RWPE2 (cell line): ENCODE measurements at regions not wholly inside any gene's neighbourhood (a gene's known extent, or its start where the extent isn't known, plus 50 kb on each side); places are given as distances from the start of the nearest gene placed in this dataset.
A peak's percentile ranks its signal among the peaks of the same experiment; 100 is the strongest.
"Not testable (repeated sequence)": the region's sequence is repeated elsewhere in the genome, so short reads cannot be mapped to it uniquely, and the experiment has no call there.

Source experiments
- ATAC-seq: fragments of 200-7000 bp; cut with Tn5 transposase; 3 replicates; pipeline ENCODE4 v1.9.1; 2021; ENCODE audit warnings: low read depth
- DNase-seq: peaks from one replicate; pipeline ENCODE4 v3.0.0-alpha.2; 2020; ENCODE audit warnings: low spot score
- H3K27ac ChIP-seq: fragments of 450-650 bp; 2 replicates; pipeline ENCODE4 v1.5.1; 2017; ENCODE audit warnings: mild to moderate bottlenecking; ENCODE audit not compliant: poor library complexity, severe bottlenecking
- H3K27me3 ChIP-seq: fragments of 250-450 bp; sonication (Bioruptor Pico); 2 replicates; pipeline ENCODE4 v1.5.1; 2021; ENCODE audit warnings: mild to moderate bottlenecking, moderate library complexity; ENCODE audit not compliant: insufficient read depth, poor library complexity, severe bottlenecking
- H3K36me3 ChIP-seq: fragments of 250-450 bp; sonication (Bioruptor Pico); 2 replicates; pipeline ENCODE4 v1.5.1; 2020; ENCODE audit warnings: low read depth, mild to moderate bottlenecking, moderate library complexity
- H3K4me1 ChIP-seq: fragments of 250-450 bp; sonication (Bioruptor Pico); 2 replicates; pipeline ENCODE4 v1.5.1; 2021; ENCODE audit warnings: mild to moderate bottlenecking, moderate library complexity; ENCODE audit not compliant: insufficient read depth, poor library complexity, severe bottlenecking
- H3K4me3 ChIP-seq: fragments of 250-450 bp; sonication (Bioruptor Pico); 2 replicates; pipeline ENCODE4 v1.5.1; 2021; ENCODE audit warnings: mild to moderate bottlenecking, moderate library complexity; ENCODE audit not compliant: severe bottlenecking
- H3K9me3 ChIP-seq: fragments of 250-450 bp; sonication (Bioruptor Pico); 2 replicates; pipeline ENCODE4 v1.5.1; 2021; ENCODE audit warnings: mild to moderate bottlenecking, moderate library complexity; ENCODE audit not compliant: severe bottlenecking

DNA sequence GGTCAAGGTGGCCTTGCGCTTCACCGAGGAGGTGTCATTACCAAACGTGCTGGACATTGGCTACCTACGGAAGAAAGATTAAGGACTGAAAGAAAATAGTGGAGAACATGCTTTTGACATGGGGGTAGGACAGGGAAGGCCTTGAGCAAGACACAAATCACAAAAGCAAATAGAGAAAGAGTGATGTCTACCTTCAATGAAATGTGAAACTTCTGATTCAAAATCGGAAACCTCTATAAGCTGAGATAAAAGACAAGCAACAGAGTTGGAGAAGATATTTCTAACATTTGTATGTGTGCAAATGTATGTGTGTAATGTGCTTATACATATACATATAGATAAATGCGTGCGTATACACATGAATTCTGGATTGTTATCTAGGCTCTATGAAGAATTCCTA is 89.5 kb upstream of the PLGLB2 start:
- not testable (repeated sequence) for H3K27ac ChIP-seq, DNase-seq, H3K36me3 ChIP-seq, H3K9me3 ChIP-seq, H3K4me1 ChIP-seq, H3K4me3 ChIP-seq, ATAC-seq, H3K27me3 ChIP-seq

DNA sequence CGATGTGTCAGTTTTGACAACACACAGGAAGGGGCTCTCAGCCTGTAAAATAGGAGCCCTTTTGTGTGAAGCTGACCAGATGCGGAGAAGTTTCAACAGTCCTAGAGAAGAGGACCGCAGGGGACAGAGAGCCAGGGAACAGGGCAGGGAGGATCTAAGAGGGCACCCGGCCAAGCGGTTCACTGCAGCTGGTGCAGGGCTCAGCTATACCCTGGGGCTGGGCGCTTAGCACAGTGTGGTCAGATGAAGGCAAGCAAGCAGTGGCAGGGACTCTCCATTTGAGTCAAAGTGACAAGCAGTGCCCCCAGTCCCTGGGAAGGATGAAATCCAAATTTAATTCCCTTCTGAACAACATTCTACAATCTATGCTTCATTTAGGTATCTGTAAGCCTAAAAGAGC is 88.9 kb upstream of the PLGLB2 start:
- DNase-seq, H3K36me3 ChIP-seq, H3K4me3 ChIP-seq, ATAC-seq, H3K27ac ChIP-seq, H3K27me3 ChIP-seq, H3K9me3 ChIP-seq, H3K4me1 ChIP-seq: not testable (repeated sequence)

DNA sequence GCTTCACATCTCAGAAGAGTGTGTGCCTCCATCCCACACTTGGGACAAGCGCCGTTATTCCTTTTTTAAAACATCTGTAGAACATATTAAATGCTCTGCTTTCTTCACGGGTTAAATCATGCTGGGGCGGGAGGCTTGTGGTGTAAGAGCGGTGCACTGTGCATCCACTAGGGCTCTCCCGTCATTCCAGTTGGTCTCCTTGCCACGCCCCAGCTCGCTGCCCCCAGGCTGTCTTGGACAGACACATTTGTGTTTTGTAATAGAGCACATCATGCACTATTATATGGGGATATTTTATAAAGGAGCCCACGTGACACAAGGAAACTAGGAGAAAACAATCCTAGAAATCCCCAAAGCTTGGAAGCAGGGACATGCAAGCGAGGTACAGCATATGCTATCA is 87.7 kb upstream of the PLGLB2 start:
- H3K27me3 ChIP-seq, DNase-seq, H3K4me1 ChIP-seq, H3K27ac ChIP-seq, H3K36me3 ChIP-seq, ATAC-seq, H3K9me3 ChIP-seq, H3K4me3 ChIP-seq: not testable (repeated sequence)

DNA sequence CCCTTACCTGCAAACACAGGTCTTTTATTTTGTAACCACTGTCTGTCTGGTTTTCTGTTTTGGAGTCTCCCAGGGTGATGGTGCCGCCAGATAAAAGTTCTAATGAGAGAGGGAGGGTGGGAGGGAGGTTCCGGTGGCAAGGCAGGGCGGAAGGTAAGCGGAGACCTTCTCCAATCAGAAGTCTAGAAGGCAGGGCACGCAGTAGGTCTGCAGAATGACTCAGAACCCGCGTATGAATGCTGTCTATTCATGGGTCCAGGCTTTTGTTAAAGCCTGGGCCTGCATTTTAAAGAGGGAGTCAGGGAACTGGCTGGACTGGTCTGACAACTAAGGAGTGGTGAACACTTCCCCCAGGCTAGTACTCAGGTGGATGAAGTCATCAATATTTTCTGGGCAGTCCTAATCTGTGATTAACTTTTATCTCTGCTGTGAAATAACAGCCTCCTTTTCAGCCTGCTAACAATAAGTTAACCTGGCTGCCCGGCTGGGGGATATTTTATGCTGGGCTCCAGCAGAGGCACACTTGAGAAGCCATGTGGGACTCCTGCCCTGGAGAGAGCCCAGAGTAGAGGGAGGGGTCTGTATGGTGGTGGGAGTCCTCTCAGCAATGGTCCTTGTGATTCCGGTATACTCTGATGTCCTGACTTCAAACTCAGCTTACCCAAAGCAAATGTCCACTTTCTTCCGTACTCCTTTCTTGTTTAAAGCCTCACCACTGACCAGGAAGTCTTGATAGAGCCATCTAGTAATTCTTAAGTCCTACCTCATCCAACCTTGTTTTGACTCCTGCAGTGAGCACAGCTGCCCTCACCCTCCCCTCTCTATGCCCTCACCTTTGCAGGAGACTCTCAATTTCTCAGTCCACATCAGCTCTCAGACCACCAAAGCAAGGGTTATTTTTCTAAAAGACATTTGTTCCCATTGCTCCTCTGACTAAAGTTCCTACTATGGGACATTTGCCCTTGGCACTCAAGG is 85.3 kb upstream of the PLGLB2 start:
- not testable (repeated sequence) for H3K9me3 ChIP-seq, H3K36me3 ChIP-seq, H3K4me3 ChIP-seq, H3K4me1 ChIP-seq, H3K27me3 ChIP-seq, H3K27ac ChIP-seq
- DNase-seq (peak; percentile 79), ATAC-seq (peak; percentile 93)

DNA sequence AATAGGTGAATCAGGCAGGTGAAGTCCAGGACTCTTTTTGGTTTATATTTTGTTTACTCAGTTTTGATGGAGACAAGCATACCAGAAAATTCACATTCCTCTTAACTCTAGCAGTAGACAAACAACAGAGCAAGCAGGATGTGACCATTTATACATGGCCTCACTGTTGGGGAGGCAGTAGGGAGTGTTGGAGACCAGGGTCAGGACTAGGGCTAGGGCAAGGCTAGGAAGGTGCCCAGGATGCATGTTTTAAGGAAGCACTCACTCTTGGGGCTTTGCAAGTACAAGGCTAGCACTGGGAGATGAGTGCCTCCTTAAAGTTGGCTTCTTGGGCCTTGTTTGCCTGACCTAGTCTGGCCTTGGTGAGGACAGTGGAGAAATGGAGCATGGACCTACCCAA is 84.5 kb upstream of the PLGLB2 start:
- H3K4me3 ChIP-seq, H3K4me1 ChIP-seq, H3K27me3 ChIP-seq, H3K9me3 ChIP-seq, H3K27ac ChIP-seq, H3K36me3 ChIP-seq, DNase-seq, ATAC-seq: not testable (repeated sequence)

DNA sequence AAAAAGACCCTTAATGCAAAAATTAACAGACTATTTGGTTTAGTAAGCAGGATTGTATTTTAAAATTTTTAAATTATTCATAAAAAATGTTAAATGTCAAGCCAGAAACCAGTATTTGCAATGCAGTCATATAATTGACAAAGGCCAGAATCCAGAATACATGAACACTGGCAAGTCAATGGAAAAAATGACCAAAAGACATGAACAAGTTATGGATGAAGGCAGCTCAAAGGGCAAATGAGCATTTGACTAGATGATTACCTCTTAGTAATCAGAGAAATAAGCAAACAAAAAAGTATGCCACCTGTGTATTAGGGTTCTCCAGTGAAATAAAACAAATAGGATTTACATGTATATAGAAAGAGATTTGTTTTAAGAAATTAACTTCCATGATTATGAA is 80.9 kb upstream of the PLGLB2 start:
- not testable (repeated sequence) for H3K27ac ChIP-seq, DNase-seq, H3K27me3 ChIP-seq, H3K36me3 ChIP-seq, H3K4me1 ChIP-seq, H3K9me3 ChIP-seq, ATAC-seq, H3K4me3 ChIP-seq

DNA sequence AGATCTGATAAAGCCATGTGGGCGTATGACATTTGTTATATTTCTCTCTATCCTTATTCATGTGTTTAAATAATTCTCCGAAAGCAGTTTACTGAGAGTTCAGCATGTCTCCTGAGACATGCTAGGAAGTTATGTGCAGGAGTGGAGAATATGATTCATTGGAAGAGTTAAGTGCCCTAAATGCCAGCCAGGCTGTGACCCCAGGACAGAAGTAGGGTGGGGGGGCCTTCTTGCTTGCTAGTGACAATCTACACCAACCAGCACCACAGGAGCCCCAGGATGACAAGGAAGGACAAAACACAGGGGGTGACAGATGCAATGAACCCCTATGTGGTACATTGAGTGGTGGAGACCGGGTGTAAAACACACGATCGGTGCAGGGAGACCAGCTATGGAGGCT is 79.5 kb upstream of the PLGLB2 start:
- DNase-seq, H3K9me3 ChIP-seq, H3K36me3 ChIP-seq, H3K4me1 ChIP-seq, H3K4me3 ChIP-seq, H3K27ac ChIP-seq, ATAC-seq, H3K27me3 ChIP-seq: not testable (repeated sequence)

DNA sequence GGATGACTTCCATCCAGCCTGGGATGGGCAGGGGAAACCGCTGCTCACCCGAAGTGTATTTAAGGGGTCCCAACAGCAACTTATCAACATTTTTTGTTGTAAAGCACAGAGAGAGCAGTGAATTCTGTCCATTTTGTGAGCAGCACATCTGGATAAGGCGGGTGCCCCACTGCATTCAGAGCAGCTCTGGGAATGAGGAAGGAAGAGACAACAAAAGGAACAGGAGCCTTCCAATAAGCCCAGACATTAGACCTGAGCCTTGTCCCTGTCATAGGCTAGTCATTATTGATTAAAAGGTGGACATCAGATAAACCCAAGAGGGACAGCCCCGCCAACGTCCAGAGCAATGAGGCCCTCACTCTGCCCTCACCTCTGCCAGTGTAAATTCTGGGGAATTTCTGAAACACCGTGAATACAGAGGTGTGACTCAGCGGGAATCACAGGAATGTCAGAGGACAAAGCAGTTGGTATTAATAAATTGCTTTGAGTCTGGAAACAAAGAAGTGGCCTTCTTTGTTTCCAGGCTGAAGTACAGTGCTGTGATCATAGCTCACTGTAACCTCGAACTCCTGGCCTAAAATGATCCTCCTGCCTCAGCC is 78.2 kb upstream of the PLGLB2 start:
- not testable (repeated sequence) for H3K4me1 ChIP-seq, DNase-seq, H3K27ac ChIP-seq, H3K36me3 ChIP-seq, H3K9me3 ChIP-seq, H3K4me3 ChIP-seq, H3K27me3 ChIP-seq
- peak; percentile 98 for ATAC-seq

DNA sequence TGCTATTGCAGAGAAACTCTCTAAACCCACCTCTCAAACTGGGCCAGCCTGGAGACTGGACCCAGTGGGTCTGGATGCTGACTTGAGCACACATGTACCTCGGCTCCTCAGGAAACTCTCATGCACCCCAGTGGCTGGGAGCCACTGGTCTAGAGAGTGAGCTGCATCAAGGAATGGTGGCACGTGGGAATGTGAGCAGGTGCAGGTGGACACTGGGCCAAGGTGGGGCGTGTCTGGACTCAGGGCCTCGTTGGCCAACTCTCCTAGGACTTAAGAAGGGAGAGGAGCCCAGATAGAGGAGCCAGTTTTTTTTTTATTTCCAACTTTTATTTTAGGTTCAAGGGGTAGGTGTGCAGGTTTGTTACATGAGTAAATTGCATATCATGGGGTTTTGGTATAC is 75.5 kb upstream of the PLGLB2 start:
- not testable (repeated sequence) for ATAC-seq, H3K9me3 ChIP-seq, DNase-seq, H3K4me3 ChIP-seq, H3K36me3 ChIP-seq, H3K4me1 ChIP-seq, H3K27ac ChIP-seq, H3K27me3 ChIP-seq

DNA sequence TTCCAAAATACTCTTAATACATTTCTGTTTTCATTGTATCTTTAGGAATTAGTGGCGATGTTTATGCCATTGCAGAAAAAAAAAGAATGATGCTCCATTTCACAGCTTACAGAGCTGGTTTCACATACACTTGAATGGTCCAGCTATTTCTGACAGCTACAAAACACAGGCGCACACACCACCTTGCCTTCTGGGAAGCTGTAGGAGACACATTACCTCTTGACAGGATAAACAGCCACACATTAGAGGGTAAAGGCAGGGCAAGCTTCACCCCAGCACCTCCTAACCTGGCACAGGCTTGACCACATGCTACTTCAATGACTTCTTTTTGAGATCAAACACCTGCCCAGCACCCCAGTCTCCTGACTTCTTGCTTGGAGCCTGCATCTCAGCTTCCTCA is 73.2 kb upstream of the PLGLB2 start:
- not testable (repeated sequence) for H3K9me3 ChIP-seq, ATAC-seq, H3K36me3 ChIP-seq, H3K4me1 ChIP-seq, DNase-seq, H3K4me3 ChIP-seq, H3K27me3 ChIP-seq, H3K27ac ChIP-seq

DNA sequence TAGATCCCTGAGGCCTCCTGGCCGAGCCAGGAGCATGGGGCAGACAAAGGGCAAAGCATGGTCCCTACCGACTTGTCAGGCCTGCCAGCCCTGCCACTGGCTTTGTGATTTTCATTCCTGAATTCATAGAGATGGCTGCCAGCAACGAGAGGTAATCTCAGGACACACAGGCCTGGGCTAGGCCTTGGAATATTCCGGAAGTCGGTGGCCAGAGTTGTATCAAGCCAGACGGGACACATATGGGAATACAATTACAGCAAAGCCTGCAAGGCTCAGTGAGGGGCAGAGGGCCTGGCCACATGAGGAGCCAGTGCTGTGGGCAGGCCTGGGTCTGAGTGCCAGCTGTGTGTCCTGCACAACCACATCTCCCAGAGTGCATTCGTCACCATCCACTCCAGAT is 72.4 kb upstream of the PLGLB2 start:
- DNase-seq, H3K27ac ChIP-seq, H3K4me1 ChIP-seq, ATAC-seq, H3K27me3 ChIP-seq, H3K36me3 ChIP-seq, H3K4me3 ChIP-seq, H3K9me3 ChIP-seq: not testable (repeated sequence)
